Tibial artery (tissue), 4 donors: ENCODE measurements at regions not wholly inside any gene's neighbourhood (a gene's known extent, or its start where the extent isn't known, plus 50 kb on each side); places are given as distances from the start of the nearest gene placed in this dataset.

Experiments used
- DNase-seq, 2 donors: peaks; one replicate each; pipeline ENCODE4 v3.0.0-alpha.2; 2019
- H3K27ac ChIP-seq, 2 donors: fragments of 200-600 bp; sonication (generic) in 1 of 2; 1 replicate in 1 of 2; 2 replicates in 1 of 2; pipeline ENCODE4 v1.5.1; 2018 to 2019; ENCODE audit warnings: mild to moderate bottlenecking in 1 of 2
- H3K27me3 ChIP-seq, 2 donors: fragments of 200-600 bp; sonication (generic) in 1 of 2; one replicate each; pipeline versions ENCODE4 v1.5.1 to v1.6.0; 2016 to 2019
- H3K36me3 ChIP-seq, 3 donors: fragments of 200-600 bp; sonication (generic) in 2 of 3; one replicate each; pipeline ENCODE4 v1.5.1; 2016 to 2019; ENCODE audit warnings: mild to moderate bottlenecking in 2 of 3
- H3K4me1 ChIP-seq, 4 donors: fragments of 200-600 bp; sonication (generic) in 2 of 4; 1 replicate in 3 of 4; 2 replicates in 1 of 4; pipeline ENCODE4 v1.5.1; 2016 to 2019
- H3K4me3 ChIP-seq, 2 donors: fragments of 200-600 bp; sonication (generic) in 1 of 2; 1 replicate in 1 of 2; 2 replicates in 1 of 2; pipeline ENCODE4 v1.5.1; 2018 to 2019; ENCODE audit warnings: mild to moderate bottlenecking in 2 of 2
- H3K9me3 ChIP-seq, 3 donors: fragments of 200-600 bp; sonication (generic) in 1 of 3; one replicate each; pipeline ENCODE4 v1.5.1; 2016 to 2019
- intact Hi-C: fragments of 100-400 bp; cut with DNase I; formaldehyde crosslinking; loops from one replicate; pipeline ENCODE4 v1.15.0; 2023; ENCODE audit warnings: low total_unique reads
- TF ChIP-seq, protein P1 (sequence below), 2 experiments: fragments of 200-600 bp in 1 of 2; fragments of 450-650 bp in 1 of 2; IDR thresholded peaks; one replicate each; pipeline ENCODE4 v1.5.1; 2017 to 2019; ENCODE audit warnings: antibody characterized with exemption in 2 of 2, mild to moderate bottlenecking in 1 of 2, moderate library complexity in 1 of 2

- TF ChIP-seq, protein P1, sequence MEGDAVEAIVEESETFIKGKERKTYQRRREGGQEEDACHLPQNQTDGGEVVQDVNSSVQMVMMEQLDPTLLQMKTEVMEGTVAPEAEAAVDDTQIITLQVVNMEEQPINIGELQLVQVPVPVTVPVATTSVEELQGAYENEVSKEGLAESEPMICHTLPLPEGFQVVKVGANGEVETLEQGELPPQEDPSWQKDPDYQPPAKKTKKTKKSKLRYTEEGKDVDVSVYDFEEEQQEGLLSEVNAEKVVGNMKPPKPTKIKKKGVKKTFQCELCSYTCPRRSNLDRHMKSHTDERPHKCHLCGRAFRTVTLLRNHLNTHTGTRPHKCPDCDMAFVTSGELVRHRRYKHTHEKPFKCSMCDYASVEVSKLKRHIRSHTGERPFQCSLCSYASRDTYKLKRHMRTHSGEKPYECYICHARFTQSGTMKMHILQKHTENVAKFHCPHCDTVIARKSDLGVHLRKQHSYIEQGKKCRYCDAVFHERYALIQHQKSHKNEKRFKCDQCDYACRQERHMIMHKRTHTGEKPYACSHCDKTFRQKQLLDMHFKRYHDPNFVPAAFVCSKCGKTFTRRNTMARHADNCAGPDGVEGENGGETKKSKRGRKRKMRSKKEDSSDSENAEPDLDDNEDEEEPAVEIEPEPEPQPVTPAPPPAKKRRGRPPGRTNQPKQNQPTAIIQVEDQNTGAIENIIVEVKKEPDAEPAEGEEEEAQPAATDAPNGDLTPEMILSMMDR (IDR thresholded peaks at IDR 0.05) = no peak
- Histone ChIP-seq H3K36me3 (no peaks in the 10 kb centered on the region), H3K27me3 (no peaks in the 10 kb centered on the region), H3K27ac (no peak overlapping the region), H3K4me3 (no peak overlapping the region), H3K9me3 (no peaks in the 10 kb centered on the region), H3K4me1 (peaks cover 0 to 27% (median 7%) of the 10 kb centered on the region in 4 donors)
- intact Hi-C loops = loop anchor here (10.0 kb wide), 1 partner anchor 46 kb away; no protein-coding TSS in a partner anchor
- DNase-seq = no peak
Measured at GRCh38 chr20:50328996-50329898, 138.6 kb downstream of the CEBPB start.

GRCh38 chr20:50329981-50330503 is 139.4 kb downstream of the CEBPB start:
- Histone ChIP-seq H3K36me3 (no peaks in the 10 kb centered on the region), H3K4me3 (no peak overlapping the region), H3K4me1 (peaks cover 0 to 27% (median 7%) of the 10 kb centered on the region in 4 donors), H3K27me3 (no peaks in the 10 kb centered on the region), H3K27ac (no peak overlapping the region), H3K9me3 (no peaks in the 10 kb centered on the region)
- TF ChIP-seq, protein P1 (IDR thresholded peaks at IDR 0.05) = no peak
- intact Hi-C loops = loop anchor here (10.0 kb wide), 1 partner anchor 45 kb away; no protein-coding TSS in a partner anchor
- DNase-seq = no peak

GRCh38 chr20:50330504-50331313 is 140.1 kb downstream of the CEBPB start:
- no peak overlapping the region for H3K27ac ChIP-seq
- DNase-seq = no peak
- H3K36me3 ChIP-seq = no peaks in the 10 kb centered on the region
- no peak overlapping the region for H3K4me3 ChIP-seq
- peaks cover 0 to 27% (median 7%) of the 10 kb centered on the region in 4 donors for H3K4me1 ChIP-seq
- no peaks in the 10 kb centered on the region for H3K27me3 ChIP-seq
- TF ChIP-seq, protein P1 (IDR thresholded peaks at IDR 0.05) = no peak
- no peaks in the 10 kb centered on the region for H3K9me3 ChIP-seq
- intact Hi-C loops = no loop called here

DNA sequence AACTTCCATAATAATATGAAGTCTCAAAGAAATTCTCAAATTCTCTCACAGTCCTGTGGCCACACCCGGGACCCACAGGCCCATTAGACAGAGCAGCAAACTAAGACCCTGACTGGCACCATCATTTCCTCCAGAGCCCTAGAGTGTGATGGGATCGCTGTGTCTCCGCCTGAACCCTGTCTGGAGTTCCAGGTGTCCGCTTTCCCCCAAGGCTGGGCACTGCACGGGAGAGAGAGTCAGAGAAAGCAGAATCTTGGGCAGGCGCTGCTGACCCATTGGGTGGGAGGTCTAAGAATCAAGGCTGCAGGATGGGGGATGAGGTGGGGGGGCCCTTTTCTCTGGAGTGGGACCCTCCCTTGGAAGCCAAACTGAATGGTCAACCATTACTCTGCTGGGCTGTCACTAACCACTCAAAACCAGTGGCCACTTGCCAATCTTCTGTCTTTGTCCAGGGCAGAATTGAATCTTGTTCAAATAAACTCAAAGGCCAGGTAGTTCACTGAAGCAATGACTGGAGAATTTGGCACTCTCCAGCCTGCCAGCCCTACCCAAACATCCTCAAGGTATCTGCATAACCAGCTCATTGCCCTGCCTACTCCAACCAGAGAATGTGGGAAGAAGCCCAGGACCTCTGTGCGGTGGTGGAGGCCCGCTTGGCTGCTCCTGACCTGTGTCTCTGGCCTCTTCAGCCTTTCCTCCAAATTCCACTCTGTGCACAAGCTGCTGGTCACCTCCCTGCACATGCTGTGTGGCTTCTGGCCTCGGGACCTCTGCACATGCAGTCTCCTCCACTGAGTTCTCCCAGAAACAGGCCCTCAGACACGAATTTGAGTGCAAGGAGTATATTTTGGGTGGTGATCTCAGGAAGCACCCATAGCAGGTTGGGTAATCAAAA is 141.1 kb downstream of the CEBPB start:
- no peak overlapping the region for H3K27ac ChIP-seq
- no peak overlapping the region for H3K4me3 ChIP-seq
- H3K9me3 ChIP-seq = no peaks in the 10 kb centered on the region
- TF ChIP-seq, protein P1 (IDR thresholded peaks at IDR 0.05) = no peak
- intact Hi-C loops = no loop called here
- no peaks in the 10 kb centered on the region for H3K36me3 ChIP-seq
- H3K4me1 ChIP-seq = peaks cover 0 to 27% (median 7%) of the 10 kb centered on the region in 4 donors
- peak in 1 of 2 donors; percentile 16 for DNase-seq
- H3K27me3 ChIP-seq = no peaks in the 10 kb centered on the region
